Upper lobe of right lung (tissue), 1 donor: ENCODE measurements at regions not wholly inside any gene's neighbourhood (a gene's known extent, or its start where the extent isn't known, plus 50 kb on each side); places are given as distances from the start of the nearest gene placed in this dataset.
A peak's percentile ranks its signal among the peaks of the same experiment; 100 is the strongest.

ENCODE experiments used
- ATAC-seq: fragments of 200-7000 bp; cut with Tn5 transposase; one replicate; pipeline ENCODE4 v1.9.1; 2020; ENCODE audit warnings: mild to moderate bottlenecking, moderate library complexity
- DNase-seq: peaks from one replicate; pipeline ENCODE4 v3.0.0-alpha.2; 2020
- H3K27ac ChIP-seq: fragments of 200-600 bp; one replicate; pipeline ENCODE4 v1.8.0; 2022
- H3K27me3 ChIP-seq: fragments of 200-600 bp; one replicate; pipeline ENCODE4 v1.8.0; 2022; ENCODE audit warnings: mild to moderate bottlenecking
- H3K36me3 ChIP-seq: fragments of 200-600 bp; one replicate; pipeline ENCODE4 v1.8.0; 2022
- H3K4me1 ChIP-seq: fragments of 200-600 bp; one replicate; pipeline ENCODE4 v1.8.0; 2022
- H3K4me3 ChIP-seq: fragments of 200-600 bp; one replicate; pipeline ENCODE4 v1.8.0; 2022; ENCODE audit warnings: mild to moderate bottlenecking
- H3K9me3 ChIP-seq: fragments of 200-600 bp; one replicate; pipeline ENCODE4 v1.8.0; 2022
- CTCF ChIP-seq: fragments of 200-600 bp; IDR thresholded peaks from one replicate; pipeline ENCODE4 v1.8.0; 2022; ENCODE audit warnings: antibody characterized with exemption
- intact Hi-C: fragments of 100-400 bp; cut with DNase I; formaldehyde crosslinking; loops from one replicate; pipeline ENCODE4 v1.11.0; 2022
- donor health status: DM: no; HTN: yes; CAD: no; lungs with severe emphysema.

- Histone ChIP-seq H3K4me3 (no peak overlapping the region), H3K4me1 (peaks cover 29% of the 10 kb centered on the region), H3K27ac (no peak overlapping the region), H3K36me3 (no peaks in the 10 kb centered on the region), H3K9me3 (no peaks in the 10 kb centered on the region), H3K27me3 (no peaks in the 10 kb centered on the region)
- ATAC-seq (no peak), DNase-seq (no peak)
- intact Hi-C loops, result no loop called here
- TF ChIP-seq CTCF, result no peak
Observed at GRCh38 chr3:194251461-194251860, 99.7 kb downstream of the CPN2 start.

GRCh38 chr3:194251891-194252560, 99.1 kb downstream of the CPN2 start:
- no peak for TF ChIP-seq CTCF
- ATAC-seq, result no peak
- no peak overlapping the region for H3K4me3 ChIP-seq

GRCh38 chr3:194253270-194253669, 97.9 kb downstream of the CPN2 start:
- no peak for DNase-seq
- Histone ChIP-seq H3K27me3 (no peaks in the 10 kb centered on the region), H3K9me3 (no peaks in the 10 kb centered on the region), H3K27ac (no peak overlapping the region), H3K36me3 (no peaks in the 10 kb centered on the region), H3K4me1 (peaks cover 29% of the 10 kb centered on the region), H3K4me3 (no peak overlapping the region)
- intact Hi-C loops, result no loop called here
- no peak for TF ChIP-seq CTCF
- ATAC-seq, result no peak

More at GRCh38 chr3:194251891-194252560, 99.1 kb downstream of the CPN2 start:
- no peaks in the 10 kb centered on the region for H3K36me3 ChIP-seq
- intact Hi-C loops, result no loop called here
- H3K9me3 ChIP-seq, result no peaks in the 10 kb centered on the region
- DNase-seq, result no peak
- H3K4me1 ChIP-seq, result peaks cover 29% of the 10 kb centered on the region
- no peak overlapping the region for H3K27ac ChIP-seq
- no peaks in the 10 kb centered on the region for H3K27me3 ChIP-seq

GRCh38 chr3:194254040-194254439, 97.1 kb downstream of the CPN2 start:
- Histone ChIP-seq H3K9me3 (no peaks in the 10 kb centered on the region), H3K27me3 (no peaks in the 10 kb centered on the region), H3K27ac (no peak overlapping the region), H3K36me3 (no peaks in the 10 kb centered on the region), H3K4me3 (no peak overlapping the region), H3K4me1 (peaks cover 29% of the 10 kb centered on the region)
- DNase-seq, result no peak
- TF ChIP-seq CTCF, result no peak
- intact Hi-C loops, result no loop called here
- no peak for ATAC-seq

GRCh38 chr3:194255252-194256039, 95.7 kb downstream of the CPN2 start:
- DNase-seq, result peak; percentile 90
- Histone ChIP-seq H3K4me1 (peaks cover 20% of the 10 kb centered on the region), H3K9me3 (no peaks in the 10 kb centered on the region), H3K27ac (no peak overlapping the region), H3K27me3 (no peaks in the 10 kb centered on the region), H3K4me3 (no peak overlapping the region), H3K36me3 (no peaks in the 10 kb centered on the region)
- no peak for TF ChIP-seq CTCF
- intact Hi-C loops, result no loop called here
- ATAC-seq, result peak; percentile 91
